Esophagus squamous epithelium (tissue), 4 donors: ENCODE measurements at regions not wholly inside any gene's neighbourhood (a gene's known extent, or its start where the extent isn't known, plus 50 kb on each side); places are given as distances from the start of the nearest gene placed in this dataset.

Source experiments
- CTCF ChIP-seq, 6 experiments: fragments of 450-650 bp in 4 of 6; fragments of 200-600 bp in 2 of 6; sonication (generic) in 2 of 6; IDR thresholded peaks; one replicate each; pipeline ENCODE4 v1.5.1; 2016 to 2019; ENCODE audit warnings: antibody characterized with exemption in 6 of 6, mild to moderate bottlenecking in 4 of 6, moderate library complexity in 4 of 6
- POLR2A ChIP-seq, 4 donors: fragments of 450-650 bp; IDR thresholded peaks; one replicate each; pipeline ENCODE4 v1.6.1; 2017; ENCODE audit warnings: antibody characterized with exemption in 4 of 4, mild to moderate bottlenecking in 4 of 4, moderate library complexity in 3 of 4

- TF ChIP-seq CTCF (IDR thresholded peaks at IDR 0.05): no peak
- TF ChIP-seq POLR2A (IDR thresholded peaks at IDR 0.05): no peak
Measured at GRCh38 chr22:19641983-19642451, 72.3 kb upstream of the SEPTIN5 start.
